Right atrium auricular region (tissue), 2 donors: ENCODE measurements at regions not wholly inside any gene's neighbourhood (a gene's known extent, or its start where the extent isn't known, plus 50 kb on each side); places are given as distances from the start of the nearest gene placed in this dataset.
"Not testable (repeated sequence)": the region's sequence is repeated elsewhere in the genome, so short reads cannot be mapped to it uniquely, and the experiment has no call there.

Experiments
- DNase-seq: peaks from one replicate; pipeline ENCODE4 v3.0.0-alpha.2; 2019; ENCODE audit warnings: low spot score
- H3K27ac ChIP-seq, 2 donors: fragments of 200-600 bp; sonication (generic); 1 replicate in 1 of 2; 2 replicates in 1 of 2; pipeline ENCODE4 v1.5.1; 2016 to 2019
- H3K27me3 ChIP-seq, 2 donors: fragments of 200-600 bp; sonication (generic); one replicate each; pipeline versions ENCODE4 v1.5.1 to v1.6.0; 2017 to 2019
- H3K36me3 ChIP-seq: fragments of 200-600 bp; sonication (generic); one replicate; pipeline ENCODE4 v1.5.1; 2016
- H3K4me1 ChIP-seq, 2 donors: fragments of 200-600 bp; sonication (generic); one replicate each; pipeline versions ENCODE4 v1.5.1 to v1.6.0; 2017 to 2019
- H3K4me3 ChIP-seq, 2 donors: fragments of 200-600 bp; sonication (generic); 1 replicate in 1 of 2; 2 replicates in 1 of 2; pipeline ENCODE4 v1.5.1; 2017 to 2019; ENCODE audit warnings: mild to moderate bottlenecking in 1 of 2, moderate library complexity in 1 of 2
- H3K9me3 ChIP-seq, 2 donors: fragments of 200-600 bp; sonication (generic); one replicate each; pipeline ENCODE4 v1.5.1; 2019
- TF ChIP-seq, protein P1 (sequence below), 2 donors: fragments of 200-600 bp; sonication (generic); IDR thresholded peaks; one replicate each; pipeline ENCODE4 v1.5.1; 2019; ENCODE audit warnings: antibody characterized with exemption in 2 of 2

DNA sequence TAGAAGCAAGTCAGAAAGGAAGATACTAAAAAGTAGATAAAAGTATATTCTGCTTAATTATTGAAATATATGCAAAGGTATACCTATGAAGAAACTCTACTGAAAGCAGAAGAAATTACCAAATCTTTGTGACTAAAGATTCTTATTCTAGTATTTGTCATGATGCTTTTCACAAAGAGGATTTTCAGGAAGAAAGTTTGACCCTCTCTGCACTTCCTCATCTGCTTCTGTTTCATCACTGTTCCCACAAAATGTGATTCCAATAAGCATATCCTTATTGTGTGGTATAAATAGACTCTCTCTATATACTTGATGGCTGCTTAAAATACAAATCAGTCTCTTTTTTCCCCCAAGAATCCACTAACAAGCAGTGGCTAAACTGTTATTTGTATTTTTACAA lies 2139.6 kb upstream of the ACO1 start:
- Histone ChIP-seq H3K4me3 (no peak overlapping the region), H3K27me3 (no peaks in the 10 kb centered on the region), H3K36me3 (no peaks in the 10 kb centered on the region), H3K9me3 (no peaks in the 10 kb centered on the region), H3K27ac (no peak overlapping the region), H3K4me1 (no peaks in the 10 kb centered on the region)
- TF ChIP-seq, protein P1, sequence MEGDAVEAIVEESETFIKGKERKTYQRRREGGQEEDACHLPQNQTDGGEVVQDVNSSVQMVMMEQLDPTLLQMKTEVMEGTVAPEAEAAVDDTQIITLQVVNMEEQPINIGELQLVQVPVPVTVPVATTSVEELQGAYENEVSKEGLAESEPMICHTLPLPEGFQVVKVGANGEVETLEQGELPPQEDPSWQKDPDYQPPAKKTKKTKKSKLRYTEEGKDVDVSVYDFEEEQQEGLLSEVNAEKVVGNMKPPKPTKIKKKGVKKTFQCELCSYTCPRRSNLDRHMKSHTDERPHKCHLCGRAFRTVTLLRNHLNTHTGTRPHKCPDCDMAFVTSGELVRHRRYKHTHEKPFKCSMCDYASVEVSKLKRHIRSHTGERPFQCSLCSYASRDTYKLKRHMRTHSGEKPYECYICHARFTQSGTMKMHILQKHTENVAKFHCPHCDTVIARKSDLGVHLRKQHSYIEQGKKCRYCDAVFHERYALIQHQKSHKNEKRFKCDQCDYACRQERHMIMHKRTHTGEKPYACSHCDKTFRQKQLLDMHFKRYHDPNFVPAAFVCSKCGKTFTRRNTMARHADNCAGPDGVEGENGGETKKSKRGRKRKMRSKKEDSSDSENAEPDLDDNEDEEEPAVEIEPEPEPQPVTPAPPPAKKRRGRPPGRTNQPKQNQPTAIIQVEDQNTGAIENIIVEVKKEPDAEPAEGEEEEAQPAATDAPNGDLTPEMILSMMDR (IDR thresholded peaks at IDR 0.05) = no peak
- DNase-seq = no peak

- Histone ChIP-seq H3K27ac (no peak overlapping the region), H3K4me1 (no peaks in the 10 kb centered on the region), H3K36me3 (no peaks in the 10 kb centered on the region), H3K27me3 (no peaks in the 10 kb centered on the region), H3K4me3 (no peak overlapping the region), H3K9me3 (no peaks in the 10 kb centered on the region)
- TF ChIP-seq, protein P1 (IDR thresholded peaks at IDR 0.05) = no peak
- no peak for DNase-seq
These were observed 2133.6 kb upstream of the ACO1 start for GRCh38 chr9:30250872-30251271.

DNA sequence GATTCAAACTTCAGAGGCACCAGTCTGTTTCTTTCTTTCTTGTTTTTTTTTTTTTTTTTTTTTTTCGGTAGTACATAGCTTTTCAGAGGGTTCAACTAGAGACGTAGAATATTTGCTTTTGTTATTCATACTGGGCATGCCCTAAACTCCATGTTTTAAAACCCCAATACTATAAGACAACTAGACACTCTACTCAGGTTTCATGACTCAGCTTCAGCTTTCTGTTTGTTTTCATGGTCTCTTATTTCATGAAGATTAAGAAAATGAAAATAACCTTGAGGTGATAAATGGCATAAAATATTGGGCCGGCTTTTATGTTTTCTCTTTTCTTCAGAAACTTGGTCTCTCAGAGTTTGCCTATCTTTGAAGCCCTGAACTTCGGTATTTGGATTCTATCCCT lies 2126.3 kb upstream of the ACO1 start:
- Histone ChIP-seq H3K27ac (no peak overlapping the region), H3K4me3 (no peak overlapping the region), H3K4me1 (no peaks in the 10 kb centered on the region), H3K36me3 (no peaks in the 10 kb centered on the region), H3K27me3 (no peaks in the 10 kb centered on the region), H3K9me3 (peaks cover 0 to 15% of the 10 kb centered on the region in 2 donors)
- TF ChIP-seq, protein P1 (IDR thresholded peaks at IDR 0.05) = no peak
- DNase-seq = no peak

- Histone ChIP-seq H3K4me3 (no peak overlapping the region), H3K36me3 (no peaks in the 10 kb centered on the region), H3K9me3 (peaks cover 0 to 8% of the 10 kb centered on the region in 2 donors), H3K27ac (no peak overlapping the region), H3K4me1 (no peaks in the 10 kb centered on the region), H3K27me3 (no peaks in the 10 kb centered on the region)
- DNase-seq = no peak
- TF ChIP-seq, protein P1 (IDR thresholded peaks at IDR 0.05) = no peak
These were observed 2104.1 kb upstream of the ACO1 start for GRCh38 chr9:30280229-30280900.

- Histone ChIP-seq H3K27me3 (no peaks in the 10 kb centered on the region), H3K27ac (no peak overlapping the region), H3K36me3 (no peaks in the 10 kb centered on the region), H3K4me3 (no peak overlapping the region), H3K9me3 (no peaks in the 10 kb centered on the region), H3K4me1 (no peaks in the 10 kb centered on the region)
- TF ChIP-seq, protein P1 (IDR thresholded peaks at IDR 0.05) = no peak
- DNase-seq = no peak
These were observed 2095.0 kb upstream of the ACO1 start for GRCh38 chr9:30289435-30289834.

GRCh38 chr9:30292026-30292425 lies 2092.4 kb upstream of the ACO1 start:
- H3K4me1 ChIP-seq, H3K36me3 ChIP-seq, H3K27me3 ChIP-seq, DNase-seq, H3K27ac ChIP-seq, H3K4me3 ChIP-seq, H3K9me3 ChIP-seq: not testable (repeated sequence)
